Muscle of leg (tissue), 3 donors: ENCODE measurements at regions not wholly inside any gene's neighbourhood (a gene's known extent, or its start where the extent isn't known, plus 50 kb on each side); places are given as distances from the start of the nearest gene placed in this dataset.
A peak's percentile ranks its signal among the peaks of the same experiment; 100 is the strongest.
"Not testable (repeated sequence)": the region's sequence is repeated elsewhere in the genome, so short reads cannot be mapped to it uniquely, and the experiment has no call there.

Source experiments
- DNase-seq: peaks from one replicate; pipeline ENCODE4 v3.0.0; 2013
- H3K27ac ChIP-seq: one replicate; pipeline ENCODE4 v1.5.1; 2013; ENCODE audit warnings: mild to moderate bottlenecking, low read length, control low read depth
- H3K27me3 ChIP-seq: one replicate; pipeline ENCODE4 v1.6.1; 2013; ENCODE audit warnings: low read length; ENCODE audit not compliant: control insufficient read depth, insufficient read depth
- H3K36me3 ChIP-seq: one replicate; pipeline ENCODE4 v1.6.1; 2013; ENCODE audit warnings: low read length; ENCODE audit not compliant: control insufficient read depth, insufficient read depth
- H3K4me1 ChIP-seq: one replicate; pipeline ENCODE4 v1.6.1; 2013; ENCODE audit warnings: low read length; ENCODE audit not compliant: control insufficient read depth, insufficient read depth
- H3K4me3 ChIP-seq: one replicate; pipeline ENCODE4 v1.5.1; 2013; ENCODE audit warnings: low read length, control low read depth
- H3K9me3 ChIP-seq: replicated peaks from 2 replicates; pipeline ENCODE4 v1.6.1; 2013; ENCODE audit warnings: low read depth, low read length; ENCODE audit not compliant: control insufficient read depth
- WGBS: methylation state at CpG from one replicate; pipeline ENCODE4 v1.1.5; 2013; ENCODE audit warnings: missing lambda C conversion rate; ENCODE audit not compliant: insufficient coverage; 5-methylcytosine and 5-hydroxymethylcytosine counted together

GRCh38 chr5:91598216-91598615 lies 215.1 kb upstream of the ARRDC3 start:
- Histone ChIP-seq H3K27ac (no peak overlapping the region), H3K9me3 (peaks cover 15% of the 10 kb centered on the region), H3K27me3 (no peaks in the 10 kb centered on the region), H3K4me3 (no peak overlapping the region), H3K4me1 (no peaks in the 10 kb centered on the region), H3K36me3 (no peaks in the 10 kb centered on the region)
- DNase-seq, result peak; percentile 1
- no CpG with 5 or more reads among the region's 2 CpGs for whole genome bisulfite sequencing

- DNase-seq, result no peak
- Histone ChIP-seq H3K27me3 (no peaks in the 10 kb centered on the region), H3K4me3 (no peak overlapping the region), H3K36me3 (no peaks in the 10 kb centered on the region), H3K4me1 (no peaks in the 10 kb centered on the region), H3K27ac (no peak overlapping the region), H3K9me3 (peaks cover 23% of the 10 kb centered on the region)
- WGBS, result no CpG with 5 or more reads among the region's 3 CpGs
Measured at GRCh38 chr5:91595424-91595823, 212.3 kb upstream of the ARRDC3 start.

GRCh38 chr5:91591076-91591475 lies 208.0 kb upstream of the ARRDC3 start:
- no peak for DNase-seq
- Histone ChIP-seq H3K36me3 (no peaks in the 10 kb centered on the region), H3K27ac (no peak overlapping the region), H3K27me3 (no peaks in the 10 kb centered on the region), H3K4me1 (no peaks in the 10 kb centered on the region), H3K4me3 (no peak overlapping the region), H3K9me3 (peaks cover 33% of the 10 kb centered on the region)
- no CpG with 5 or more reads among the region's 1 CpG for WGBS

- no peak overlapping the region for H3K27ac ChIP-seq
- no peak for DNase-seq
- H3K36me3 ChIP-seq, result no peaks in the 10 kb centered on the region
- peaks cover 15% of the 10 kb centered on the region for H3K9me3 ChIP-seq
- WGBS, result 64% methylated on average over 1 of the region's 2 CpGs
- no peaks in the 10 kb centered on the region for H3K27me3 ChIP-seq
- H3K4me1 ChIP-seq, result no peaks in the 10 kb centered on the region
- no peak overlapping the region for H3K4me3 ChIP-seq
Measured at GRCh38 chr5:91586232-91586631, 203.1 kb upstream of the ARRDC3 start.

GRCh38 chr5:91584352-91584751 lies 201.2 kb upstream of the ARRDC3 start:
- no peak overlapping the region for H3K4me3 ChIP-seq
- peaks cover 7% of the 10 kb centered on the region for H3K9me3 ChIP-seq
- H3K36me3 ChIP-seq, result no peaks in the 10 kb centered on the region
- H3K4me1 ChIP-seq, result no peaks in the 10 kb centered on the region
- no peaks in the 10 kb centered on the region for H3K27me3 ChIP-seq
- no peak for DNase-seq
- no peak overlapping the region for H3K27ac ChIP-seq
- WGBS, result no CpG with 5 or more reads among the region's 2 CpGs

GRCh38 chr5:91566012-91566411 lies 182.9 kb upstream of the ARRDC3 start:
- H3K4me3 ChIP-seq, H3K27me3 ChIP-seq, H3K4me1 ChIP-seq, H3K36me3 ChIP-seq, DNase-seq, H3K27ac ChIP-seq: not testable (repeated sequence)
- no CpG with 5 or more reads among the region's 2 CpGs for WGBS
- H3K9me3 ChIP-seq, result peaks cover 17% of the 10 kb centered on the region

GRCh38 chr5:91562922-91563321 lies 179.8 kb upstream of the ARRDC3 start:
- Histone ChIP-seq H3K27ac (no peak overlapping the region), H3K36me3 (no peaks in the 10 kb centered on the region), H3K4me3 (no peak overlapping the region), H3K9me3 (peaks cover 15% of the 10 kb centered on the region), H3K27me3 (no peaks in the 10 kb centered on the region), H3K4me1 (no peaks in the 10 kb centered on the region)
- WGBS, result no CpG with 5 or more reads among the region's 3 CpGs
- DNase-seq, result no peak

GRCh38 chr5:91541696-91542095 lies 158.6 kb upstream of the ARRDC3 start:
- H3K27ac ChIP-seq, result no peak overlapping the region
- no peak overlapping the region for H3K4me3 ChIP-seq
- peak; percentile 17 for DNase-seq
- H3K36me3 ChIP-seq, result no peaks in the 10 kb centered on the region
- no peaks in the 10 kb centered on the region for H3K9me3 ChIP-seq
- no peaks in the 10 kb centered on the region for H3K27me3 ChIP-seq
- no peaks in the 10 kb centered on the region for H3K4me1 ChIP-seq

- Histone ChIP-seq H3K4me3 (no peak overlapping the region), H3K27me3 (no peaks in the 10 kb centered on the region), H3K27ac (no peak overlapping the region), H3K36me3 (no peaks in the 10 kb centered on the region), H3K9me3 (no peaks in the 10 kb centered on the region), H3K4me1 (no peaks in the 10 kb centered on the region)
- no peak for DNase-seq
- no CpG with 5 or more reads among the region's 4 CpGs for WGBS
Measured at GRCh38 chr5:91538179-91538578, 155.1 kb upstream of the ARRDC3 start.

GRCh38 chr5:91535499-91535898 lies 152.4 kb upstream of the ARRDC3 start:
- Histone ChIP-seq H3K4me3 (no peak overlapping the region), H3K27ac (no peak overlapping the region), H3K36me3 (no peaks in the 10 kb centered on the region), H3K4me1 (no peaks in the 10 kb centered on the region), H3K9me3 (no peaks in the 10 kb centered on the region), H3K27me3 (no peaks in the 10 kb centered on the region)
- no CpG with 5 or more reads among the region's 2 CpGs for WGBS
- peak; percentile 25 for DNase-seq

GRCh38 chr5:91534332-91534731 lies 151.2 kb upstream of the ARRDC3 start:
- DNase-seq, result no peak
- no peaks in the 10 kb centered on the region for H3K4me1 ChIP-seq
- no peak overlapping the region for H3K4me3 ChIP-seq
- WGBS, result no CpG with 5 or more reads among the region's 3 CpGs
- H3K27ac ChIP-seq, result no peak overlapping the region
- H3K36me3 ChIP-seq, result no peaks in the 10 kb centered on the region
- no peaks in the 10 kb centered on the region for H3K9me3 ChIP-seq
- H3K27me3 ChIP-seq, result no peaks in the 10 kb centered on the region
